Loucy (cell line): ENCODE measurements at regions not wholly inside any gene's neighbourhood (a gene's known extent, or its start where the extent isn't known, plus 50 kb on each side); places are given as distances from the start of the nearest gene placed in this dataset.

Experiments used
- EZH2phosphoT487 ChIP-seq: fragments of 200-600 bp; IDR thresholded peaks from 2 replicates; pipeline ENCODE4 v1.6.1; 2018; ENCODE audit warnings: antibody characterized with exemption, mild to moderate bottlenecking, moderate library complexity, borderline replicate concordance
- TF ChIP-seq, protein P1 (sequence below): fragments of 200-600 bp; sonication (generic); conservative IDR thresholded peaks from 2 replicates; pipeline ENCODE4 v1.5.1; 2014; ENCODE audit warnings: mild to moderate bottlenecking, antibody characterized with exemption, low read length

DNA sequence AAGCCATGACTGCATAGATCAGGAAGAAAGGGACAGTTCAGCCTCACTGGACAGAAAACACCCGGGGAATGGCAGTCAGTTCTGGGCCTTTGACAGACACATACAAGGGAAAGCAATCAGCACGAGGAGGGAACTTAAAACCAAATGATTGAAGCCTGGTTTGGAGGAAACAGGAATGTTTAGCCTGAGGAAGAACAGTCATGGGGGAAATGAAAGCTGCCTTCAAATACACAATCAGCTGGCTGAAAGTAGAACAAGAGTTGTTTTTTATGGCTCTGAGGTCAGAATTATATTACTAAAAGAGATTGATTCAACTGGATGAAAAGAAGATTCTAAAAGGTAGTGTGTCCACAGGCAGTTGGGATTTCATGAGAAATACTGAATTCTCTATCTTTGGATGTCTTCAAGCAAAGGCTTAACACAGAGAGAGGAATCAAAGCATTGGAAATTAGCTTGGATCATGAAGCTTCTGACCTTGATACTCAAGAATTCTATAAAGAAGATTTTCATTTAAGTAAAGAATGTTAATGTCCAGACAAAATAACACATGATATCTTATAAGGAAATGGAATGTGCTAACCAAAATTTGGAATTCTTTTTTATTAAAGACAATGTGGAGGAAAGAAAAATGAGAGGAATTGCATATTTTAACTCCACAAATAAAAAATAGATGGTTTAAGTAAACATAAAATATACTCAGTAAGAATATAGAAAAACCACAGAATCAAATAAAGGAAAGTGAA, 216.6 kb downstream of the IBTK start:
- TF ChIP-seq, protein P1, sequence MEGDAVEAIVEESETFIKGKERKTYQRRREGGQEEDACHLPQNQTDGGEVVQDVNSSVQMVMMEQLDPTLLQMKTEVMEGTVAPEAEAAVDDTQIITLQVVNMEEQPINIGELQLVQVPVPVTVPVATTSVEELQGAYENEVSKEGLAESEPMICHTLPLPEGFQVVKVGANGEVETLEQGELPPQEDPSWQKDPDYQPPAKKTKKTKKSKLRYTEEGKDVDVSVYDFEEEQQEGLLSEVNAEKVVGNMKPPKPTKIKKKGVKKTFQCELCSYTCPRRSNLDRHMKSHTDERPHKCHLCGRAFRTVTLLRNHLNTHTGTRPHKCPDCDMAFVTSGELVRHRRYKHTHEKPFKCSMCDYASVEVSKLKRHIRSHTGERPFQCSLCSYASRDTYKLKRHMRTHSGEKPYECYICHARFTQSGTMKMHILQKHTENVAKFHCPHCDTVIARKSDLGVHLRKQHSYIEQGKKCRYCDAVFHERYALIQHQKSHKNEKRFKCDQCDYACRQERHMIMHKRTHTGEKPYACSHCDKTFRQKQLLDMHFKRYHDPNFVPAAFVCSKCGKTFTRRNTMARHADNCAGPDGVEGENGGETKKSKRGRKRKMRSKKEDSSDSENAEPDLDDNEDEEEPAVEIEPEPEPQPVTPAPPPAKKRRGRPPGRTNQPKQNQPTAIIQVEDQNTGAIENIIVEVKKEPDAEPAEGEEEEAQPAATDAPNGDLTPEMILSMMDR, result no peak
- TF ChIP-seq EZH2phosphoT487, result no peak
